Heart left ventricle (tissue), 16 donors: ENCODE measurements at regions not wholly inside any gene's neighbourhood (a gene's known extent, or its start where the extent isn't known, plus 50 kb on each side); places are given as distances from the start of the nearest gene placed in this dataset.

Experiments used
- ATAC-seq, 4 donors: fragments of 200-7000 bp; cut with Tn5 transposase; one replicate each; pipeline ENCODE4 v1.9.1; 2020 to 2022; ENCODE audit warnings: moderate library complexity in 4 of 4, mild to moderate bottlenecking in 3 of 4, moderate number of reproducible peaks in 1 of 4
- DNase-seq, 5 donors: peaks; one replicate each; pipeline ENCODE4 v3.0.0-alpha.2; 2020
- H3K27ac ChIP-seq, 12 donors: fragments of 200-600 bp; sonication (generic) in 4 of 12; one replicate each; pipeline versions ENCODE4 v1.5.0 to v1.8.0; 2016 to 2022; ENCODE audit warnings: mild to moderate bottlenecking in 2 of 12
- H3K27me3 ChIP-seq, 9 donors: fragments of 200-600 bp; sonication (generic) in 2 of 9; one replicate each; pipeline versions ENCODE4 v1.5.1 to v1.8.0; 2016 to 2022; ENCODE audit warnings: mild to moderate bottlenecking in 3 of 9
- H3K36me3 ChIP-seq, 9 donors: fragments of 200-600 bp; sonication (generic) in 2 of 9; one replicate each; pipeline versions ENCODE4 v1.5.0 to v1.8.0; 2018 to 2022; ENCODE audit warnings: mild to moderate bottlenecking in 2 of 9
- H3K4me1 ChIP-seq, 12 donors: fragments of 200-600 bp; sonication (generic) in 4 of 12; one replicate each; pipeline versions ENCODE4 v1.5.0 to v1.8.0; 2016 to 2022; ENCODE audit warnings: mild to moderate bottlenecking in 3 of 12
- H3K4me3 ChIP-seq, 12 donors: fragments of 200-600 bp; sonication (generic) in 4 of 12; one replicate each; pipeline versions ENCODE4 v1.5.0 to v1.8.0; 2017 to 2022; ENCODE audit warnings: mild to moderate bottlenecking in 9 of 12, moderate library complexity in 4 of 12
- H3K9me3 ChIP-seq, 12 donors: fragments of 200-600 bp; sonication (generic) in 4 of 12; one replicate each; pipeline versions ENCODE4 v1.5.0 to v1.8.0; 2016 to 2022; ENCODE audit warnings: mild to moderate bottlenecking in 1 of 12
- POLR2A ChIP-seq, 2 donors: fragments of 450-650 bp; IDR thresholded peaks; one replicate each; pipeline ENCODE4 v1.6.1; 2017; ENCODE audit warnings: antibody characterized with exemption in 2 of 2, mild to moderate bottlenecking in 2 of 2, moderate library complexity in 2 of 2
- WGBS, 4 donors: extraction: QIAGEN DNeasy Blood & Tissue Kit in 2 of 4; methylation state at CpG; one replicate each; pipeline versions ENCODE4 v1.1.5 to v1.1.7; 2013 to 2018; 5-methylcytosine and 5-hydroxymethylcytosine counted together
- intact Hi-C, 10 donors: fragments of 100-400 bp; cut with DNase I; formaldehyde crosslinking; loops; one replicate each; pipeline versions ENCODE4 v1.11.1 to v1.14.2; 2022
- TF ChIP-seq, protein P1 (sequence below), 12 donors: fragments of 200-600 bp; sonication (generic) in 4 of 12; IDR thresholded peaks; one replicate each; pipeline versions ENCODE4 v1.5.0 to v1.8.0; 2018 to 2022; ENCODE audit warnings: antibody characterized with exemption in 12 of 12, mild to moderate bottlenecking in 5 of 12
- donor health status: ischemic (EF 13 %, LVEDD 7.1; RV severe dilation, severe dysfunction).
- donor health status: healthy with polysubstance abuse.
- donor health status: DM: no; HTN: yes; CAD: no.
- donor health status: DM: no; HTN: no; CAD: no.
- donor health status: ischemic (EF 25% LVEDD 6.9; RV normal size, moderate dysfunction).
- donor health status: ischemic (EF 25% LVEDD 5.7; RV mildly dilated, moderate dysfunction).
- donor health status: healthy.
- donor health status: DM: yes; HTN: yes; CAD: no.
- donor health status: ischemic (EF 35%, LVEDD 5.7; RV mildly dilated, moderate dysfunction).
- donor health status: nonischemic (EF 11% LVEDD 7.7; RV severe dilation, severe dysfunction).
- donor health status: DM: yes; HTN: yes; CAD: no.
- donor health status: PGD.
- donor health status: ischemic (EF 29% LVEDD 5.4; RV normal size, mild dysfunction).
- donor health status: nonischemic (EF 23%, LVEDD 6.1; RV moderate dilation, normal function).

DNA sequence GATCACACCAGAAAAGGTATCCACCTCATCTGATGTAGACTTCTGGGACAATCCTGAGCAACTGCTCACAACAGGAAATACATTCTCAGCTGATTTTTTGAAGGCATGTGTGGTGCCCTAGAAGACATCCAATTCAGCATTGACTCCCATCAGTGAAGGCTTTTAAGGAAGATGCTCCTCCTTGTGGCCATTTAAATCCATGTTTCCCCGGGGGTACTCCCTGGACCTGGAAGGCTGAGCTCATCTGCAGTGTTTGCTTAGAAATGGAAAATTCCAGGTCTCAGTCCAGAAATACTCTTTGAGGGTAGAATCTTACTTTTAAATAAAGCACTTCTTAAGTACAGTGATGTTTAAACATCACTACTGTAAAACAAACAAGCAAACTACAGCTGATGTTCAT, 195.5 kb upstream of the PDE10A start:
- Histone ChIP-seq H3K27ac (no peak overlapping the region), H3K36me3 (no peaks in the 10 kb centered on the region), H3K9me3 (no peaks in the 10 kb centered on the region), H3K4me3 (no peak overlapping the region), H3K27me3 (peaks cover 10 to 36% (median 18%) of the 10 kb centered on the region in 9 donors), H3K4me1 (peaks cover 0 to 10% (median 0%) of the 10 kb centered on the region in 12 donors)
- intact Hi-C loops = no loop called here
- DNase-seq (no peak), ATAC-seq (no peak)
- TF ChIP-seq POLR2A (IDR thresholded peaks at IDR 0.05) = no peak
- TF ChIP-seq, protein P1, sequence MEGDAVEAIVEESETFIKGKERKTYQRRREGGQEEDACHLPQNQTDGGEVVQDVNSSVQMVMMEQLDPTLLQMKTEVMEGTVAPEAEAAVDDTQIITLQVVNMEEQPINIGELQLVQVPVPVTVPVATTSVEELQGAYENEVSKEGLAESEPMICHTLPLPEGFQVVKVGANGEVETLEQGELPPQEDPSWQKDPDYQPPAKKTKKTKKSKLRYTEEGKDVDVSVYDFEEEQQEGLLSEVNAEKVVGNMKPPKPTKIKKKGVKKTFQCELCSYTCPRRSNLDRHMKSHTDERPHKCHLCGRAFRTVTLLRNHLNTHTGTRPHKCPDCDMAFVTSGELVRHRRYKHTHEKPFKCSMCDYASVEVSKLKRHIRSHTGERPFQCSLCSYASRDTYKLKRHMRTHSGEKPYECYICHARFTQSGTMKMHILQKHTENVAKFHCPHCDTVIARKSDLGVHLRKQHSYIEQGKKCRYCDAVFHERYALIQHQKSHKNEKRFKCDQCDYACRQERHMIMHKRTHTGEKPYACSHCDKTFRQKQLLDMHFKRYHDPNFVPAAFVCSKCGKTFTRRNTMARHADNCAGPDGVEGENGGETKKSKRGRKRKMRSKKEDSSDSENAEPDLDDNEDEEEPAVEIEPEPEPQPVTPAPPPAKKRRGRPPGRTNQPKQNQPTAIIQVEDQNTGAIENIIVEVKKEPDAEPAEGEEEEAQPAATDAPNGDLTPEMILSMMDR (IDR thresholded peaks at IDR 0.05) = peak in 6 of 12 donors; percentile 9 to 34 (median 20)
- WGBS, 4 donors = 23 to 44% (median 41%) methylated on average over 1 of the region's 1 CpG

DNA sequence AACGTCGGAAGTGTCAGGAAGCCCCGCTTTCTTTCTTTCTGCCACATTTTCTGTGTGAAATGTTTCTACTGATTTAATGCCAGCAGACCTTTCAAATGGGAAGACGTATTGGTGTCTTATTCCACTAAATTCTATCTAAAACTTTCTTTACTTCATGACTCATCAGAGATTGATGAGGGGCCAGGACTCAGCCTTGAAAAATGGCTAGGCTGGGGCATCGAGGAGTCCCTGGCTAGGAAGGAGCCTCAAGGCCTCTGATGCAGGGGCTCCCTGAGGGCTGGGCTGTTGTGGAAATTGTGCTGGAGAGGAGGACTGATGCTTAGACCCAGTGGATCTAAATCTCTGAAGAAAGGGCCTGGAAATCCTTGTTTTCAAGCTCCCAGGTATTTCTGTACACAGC, 192.8 kb upstream of the PDE10A start:
- intact Hi-C loops = no loop called here
- ATAC-seq (no peak), DNase-seq (no peak)
- H3K27me3 ChIP-seq = peaks cover 12 to 52% (median 24%) of the 10 kb centered on the region in 9 donors
- 90 to 97% (median 92%) methylated on average over 5 of the region's 5 CpGs for WGBS, 4 donors
- H3K4me3 ChIP-seq = no peak overlapping the region
- H3K4me1 ChIP-seq = peaks cover 0 to 10% (median 0%) of the 10 kb centered on the region in 12 donors
- H3K27ac ChIP-seq = no peak overlapping the region
- no peak for TF ChIP-seq POLR2A (IDR thresholded peaks at IDR 0.05)
- TF ChIP-seq, protein P1 (IDR thresholded peaks at IDR 0.05) = no peak
- no peaks in the 10 kb centered on the region for H3K9me3 ChIP-seq
- no peaks in the 10 kb centered on the region for H3K36me3 ChIP-seq

DNA sequence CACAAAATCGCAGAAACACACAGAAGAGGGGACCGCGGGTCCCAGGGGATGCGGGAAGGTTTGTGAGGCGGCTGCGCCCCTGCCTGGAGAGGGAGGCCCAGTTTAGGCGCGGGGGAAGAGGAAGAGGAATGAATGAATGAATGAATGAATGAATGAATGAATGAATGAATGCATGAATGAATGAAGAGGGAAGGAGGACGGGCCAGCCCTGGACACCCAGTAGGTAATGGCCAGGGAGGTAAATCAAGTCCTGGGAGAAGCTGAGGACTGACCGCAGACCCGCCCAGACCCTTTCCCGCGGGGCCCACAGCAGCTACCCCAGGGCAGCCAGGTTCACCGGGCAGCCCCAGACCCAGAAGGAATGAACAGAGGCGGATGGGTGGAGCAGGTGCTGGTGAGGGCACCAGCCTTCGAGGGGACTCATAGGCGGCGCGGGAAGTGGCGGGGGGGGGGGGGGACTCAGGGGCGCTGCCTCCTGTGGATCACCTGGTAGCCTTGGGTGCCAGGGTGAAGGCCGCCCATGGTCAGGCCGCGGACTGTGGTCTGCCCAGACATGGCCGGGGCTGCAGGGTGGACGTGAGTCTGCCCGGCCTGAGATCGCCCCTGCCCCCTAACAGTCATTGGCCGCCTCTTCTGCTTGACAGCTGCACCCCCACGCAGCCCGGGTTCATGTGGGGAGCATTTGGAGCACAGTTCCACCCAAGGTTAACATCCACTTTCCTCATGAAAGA, 192.0 kb upstream of the PDE10A start:
- Histone ChIP-seq H3K4me3 (peak overlapping the region in 2 of 12 donors; percentile 6 to 18), H3K4me1 (peaks cover 0 to 13% (median 2%) of the 10 kb centered on the region in 12 donors), H3K27me3 (peaks cover 12 to 52% (median 24%) of the 10 kb centered on the region in 9 donors), H3K9me3 (no peaks in the 10 kb centered on the region), H3K36me3 (no peaks in the 10 kb centered on the region), H3K27ac (no peak overlapping the region)
- no peak for DNase-seq
- no peak for TF ChIP-seq POLR2A (IDR thresholded peaks at IDR 0.05)
- TF ChIP-seq, protein P1 (IDR thresholded peaks at IDR 0.05) = no peak
- no peak for ATAC-seq
- 73 to 82% (median 80%) methylated on average over 23 to 31 of the region's 31 CpGs for WGBS, 4 donors
- intact Hi-C loops = loop anchor here in 4 of 10 donors (5.0 kb wide), 3 partner anchors 183 to 418 kb away; partner anchors contain the start of gene PDE10A (in 2 of the 4)

DNA sequence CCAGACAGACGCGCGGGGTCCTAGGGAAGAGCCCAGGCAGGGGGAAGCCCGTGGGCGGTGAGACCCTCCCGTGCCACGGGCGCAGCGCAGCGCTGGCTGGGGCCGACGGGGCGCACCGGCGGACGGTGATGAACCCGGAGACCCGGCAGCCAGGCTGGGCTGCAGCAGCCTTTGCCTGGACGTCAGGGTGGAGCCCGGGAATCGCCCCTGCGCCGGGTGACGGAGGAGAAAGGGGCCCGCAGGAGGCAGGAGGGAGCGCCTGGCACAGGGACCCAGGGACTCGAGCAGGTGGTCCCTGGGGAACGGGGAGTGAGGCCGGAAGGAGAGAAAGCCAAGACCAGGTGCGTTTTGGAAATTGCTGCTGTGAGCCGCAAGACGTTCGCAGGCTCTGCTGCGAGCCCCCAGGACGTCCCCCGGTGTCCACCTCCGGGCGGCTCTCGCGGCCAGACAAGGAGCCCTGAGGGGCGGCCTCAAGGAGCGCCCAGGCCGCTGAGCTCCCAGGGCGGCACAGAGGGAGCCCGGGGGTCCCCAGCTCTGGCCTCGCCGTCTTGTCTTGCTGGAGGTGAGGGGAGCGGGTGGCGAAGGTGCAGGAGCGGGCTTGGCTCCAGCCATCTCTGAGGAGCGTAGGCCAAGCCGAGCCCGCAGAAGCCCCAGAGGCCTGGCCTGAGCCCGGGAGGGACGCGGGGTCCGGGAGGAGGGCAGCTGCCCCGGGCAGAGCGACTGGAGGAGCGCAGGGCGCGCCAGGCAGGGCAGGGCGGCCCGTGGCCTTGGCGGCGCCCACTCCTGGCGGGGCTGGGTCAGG, 191.2 kb upstream of the PDE10A start:
- ATAC-seq = peak in 1 of 4 donors; percentile 25
- WGBS, 4 donors = 15 to 16% (median 15%) methylated on average over 39 to 67 of the region's 67 CpGs
- H3K4me3 ChIP-seq = peak overlapping the region in 3 of 12 donors; percentile 6 to 26 (median 18)

More for the DNA sequence above, 191.2 kb upstream of the PDE10A start:
- DNase-seq = no peak
- H3K27ac ChIP-seq = no peak overlapping the region
- H3K4me1 ChIP-seq = peaks cover 0 to 15% (median 2%) of the 10 kb centered on the region in 12 donors
- H3K9me3 ChIP-seq = no peaks in the 10 kb centered on the region
- peaks cover 12 to 52% (median 24%) of the 10 kb centered on the region in 9 donors for H3K27me3 ChIP-seq
- no peak for TF ChIP-seq POLR2A (IDR thresholded peaks at IDR 0.05)
- TF ChIP-seq, protein P1 (IDR thresholded peaks at IDR 0.05) = no peak
- intact Hi-C loops = loop anchor here in 4 of 10 donors (5.0 kb wide), 3 partner anchors 182 to 417 kb away; partner anchors contain the start of gene PDE10A (in 2 of the 4)
- H3K36me3 ChIP-seq = no peaks in the 10 kb centered on the region
